ENCODE measurements at regions not wholly inside any gene's neighbourhood (a gene's known extent, or its start where the extent isn't known, plus 50 kb on each side); places are given as distances from the start of the nearest gene placed in this dataset.

GRCh38 chr5:2385818-2386217 lies 365.7 kb downstream of the IRX2 start:
- DNase-seq (ENCODE audit: low spot score): no peak

- DNase-seq (ENCODE audit: low spot score): no peak
Measured at GRCh38 chr5:2383698-2384065, 367.8 kb downstream of the IRX2 start.

- no peak for DNase-seq (ENCODE audit: low spot score)
Measured at GRCh38 chr5:2382776-2383697, 368.4 kb downstream of the IRX2 start.

GRCh38 chr5:2381861-2382260 lies 369.6 kb downstream of the IRX2 start:
- no peak for DNase-seq (ENCODE audit: low spot score)

- DNase-seq (ENCODE audit: low spot score): no peak
Measured at GRCh38 chr5:2381070-2381469, 370.4 kb downstream of the IRX2 start.

- no peak for DNase-seq (ENCODE audit: low spot score)
Measured at GRCh38 chr5:2378976-2379375, 372.5 kb downstream of the IRX2 start.

GRCh38 chr5:2378108-2378507 lies 373.4 kb downstream of the IRX2 start:
- no peak for DNase-seq (ENCODE audit: low spot score)

- DNase-seq (ENCODE audit: low spot score): no peak
Measured at GRCh38 chr5:2376486-2376885, 375.0 kb downstream of the IRX2 start.

GRCh38 chr5:2375757-2376250 lies 375.7 kb downstream of the IRX2 start:
- DNase-seq (ENCODE audit: low spot score): no peak

- DNase-seq (ENCODE audit: low spot score): no peak
Measured at GRCh38 chr5:2375291-2375690, 376.2 kb downstream of the IRX2 start.

- no peak for DNase-seq (ENCODE audit: low spot score)
Measured at GRCh38 chr5:2374703-2375102, 376.8 kb downstream of the IRX2 start.

GRCh38 chr5:2373631-2374030 lies 377.8 kb downstream of the IRX2 start:
- DNase-seq (ENCODE audit: low spot score): no peak

- no peak for DNase-seq (ENCODE audit: low spot score)
Measured at GRCh38 chr5:2371419-2371710, 380.1 kb downstream of the IRX2 start.

- DNase-seq (ENCODE audit: low spot score): no peak
Measured at GRCh38 chr5:2370626-2371418, 380.7 kb downstream of the IRX2 start.

GRCh38 chr5:2369178-2369577 lies 382.3 kb downstream of the IRX2 start:
- no peak for DNase-seq (ENCODE audit: low spot score)

- DNase-seq (ENCODE audit: low spot score): no peak
Measured at GRCh38 chr5:2366816-2367215, 384.7 kb downstream of the IRX2 start.

- no peak for DNase-seq (ENCODE audit: low spot score)
Measured at GRCh38 chr5:2357309-2357708, 394.2 kb downstream of the IRX2 start.

GRCh38 chr5:2355859-2356258 lies 395.6 kb downstream of the IRX2 start:
- DNase-seq (ENCODE audit: low spot score): no peak

GRCh38 chr5:2353871-2354440 lies 397.5 kb downstream of the IRX2 start:
- no peak for DNase-seq (ENCODE audit: low spot score)

GRCh38 chr5:2353211-2353610 lies 398.3 kb downstream of the IRX2 start:
- DNase-seq (ENCODE audit: low spot score): no peak

- DNase-seq (ENCODE audit: low spot score): no peak
Measured at GRCh38 chr5:2352101-2352861, 399.2 kb downstream of the IRX2 start.
